Skin of body (tissue), 1 donor: ENCODE measurements at regions not wholly inside any gene's neighbourhood (a gene's known extent, or its start where the extent isn't known, plus 50 kb on each side); places are given as distances from the start of the nearest gene placed in this dataset.
"Not testable (repeated sequence)": the region's sequence is repeated elsewhere in the genome, so short reads cannot be mapped to it uniquely, and the experiment has no call there.

Experiments
- DNase-seq: peaks from one replicate; lab custom pipeline; 2025; lab: John Stamatoyannopoulos, UW

- DNase-seq, result no peak
Measured at GRCh38 chr2:117519238-117519637, 295.3 kb upstream of the DDX18 start.

- no peak for DNase-seq
Measured at GRCh38 chr2:117519721-117520120, 294.8 kb upstream of the DDX18 start.

GRCh38 chr2:117523267-117523666, 291.2 kb upstream of the DDX18 start:
- peak; percentile 24 for DNase-seq

DNA sequence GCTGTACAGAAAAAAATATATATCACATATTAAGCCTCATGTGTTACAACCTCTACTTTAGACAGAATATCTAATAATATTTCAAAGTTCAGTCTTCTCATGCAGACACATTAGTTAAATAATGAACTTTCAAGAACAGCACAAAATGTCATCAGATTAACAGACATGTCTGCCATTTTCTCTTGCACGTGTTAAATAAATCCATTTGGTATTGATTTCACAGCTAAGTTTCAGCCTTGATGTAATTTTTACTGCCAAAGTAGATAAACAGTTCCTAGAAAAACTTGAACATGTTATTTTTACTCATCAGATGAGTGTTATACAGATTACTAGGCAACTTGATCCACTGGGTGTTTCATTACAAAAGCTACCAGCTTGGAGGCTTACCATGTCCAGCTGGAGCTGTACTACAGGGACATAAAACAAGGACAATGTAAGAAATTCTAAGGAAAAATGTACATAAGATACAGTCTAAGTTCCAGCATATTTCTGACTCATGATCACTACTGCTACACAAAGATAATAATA, 290.7 kb upstream of the DDX18 start:
- DNase-seq, result no peak

- DNase-seq, result no peak
Measured at GRCh38 chr2:117536139-117536538, 278.4 kb upstream of the DDX18 start.

DNA sequence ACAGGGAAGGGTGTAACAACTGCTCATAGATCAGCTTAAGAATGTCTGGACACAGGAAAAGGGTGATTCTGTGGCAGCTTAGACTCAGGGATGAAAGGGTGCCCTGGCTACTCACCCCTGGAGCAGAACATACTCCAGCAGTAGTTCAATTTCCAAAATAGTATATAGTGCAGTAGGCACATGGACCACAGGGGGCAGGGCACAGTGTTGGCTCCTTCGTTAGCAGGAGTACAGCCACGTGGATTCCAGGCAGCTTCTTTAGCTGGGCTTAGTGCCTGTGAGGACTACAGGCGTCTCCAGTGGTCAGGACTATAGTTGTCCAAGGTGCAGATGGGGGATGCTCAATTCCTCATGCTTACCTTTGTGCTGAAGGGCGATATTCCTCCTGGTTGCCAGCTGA, 277.5 kb upstream of the DDX18 start:
- no peak for DNase-seq

GRCh38 chr2:117551858-117552257, 262.6 kb upstream of the DDX18 start:
- DNase-seq, result no peak

GRCh38 chr2:117553448-117553847, 261.0 kb upstream of the DDX18 start:
- DNase-seq, result no peak

GRCh38 chr2:117555965-117556364, 258.5 kb upstream of the DDX18 start:
- no peak for DNase-seq

DNA sequence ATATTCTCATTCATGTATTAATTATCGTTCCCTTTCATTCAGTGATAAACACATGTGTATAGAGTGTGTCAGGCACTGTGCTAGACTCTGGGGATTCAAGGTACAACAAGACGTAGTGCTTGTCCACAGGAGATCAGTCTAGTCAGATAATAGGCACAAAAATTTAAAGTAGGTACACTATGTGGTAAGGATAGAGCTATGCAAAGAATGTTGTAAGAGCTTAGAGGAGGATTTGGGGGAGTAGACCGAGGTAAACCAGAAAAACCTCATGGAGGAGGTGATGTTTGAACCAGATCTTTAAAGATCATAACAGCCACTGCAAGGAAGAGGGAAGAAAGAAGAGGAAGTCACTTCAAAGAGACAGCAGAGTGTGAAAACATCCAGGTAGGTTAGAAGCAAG, 256.9 kb upstream of the DDX18 start:
- DNase-seq, result no peak

DNA sequence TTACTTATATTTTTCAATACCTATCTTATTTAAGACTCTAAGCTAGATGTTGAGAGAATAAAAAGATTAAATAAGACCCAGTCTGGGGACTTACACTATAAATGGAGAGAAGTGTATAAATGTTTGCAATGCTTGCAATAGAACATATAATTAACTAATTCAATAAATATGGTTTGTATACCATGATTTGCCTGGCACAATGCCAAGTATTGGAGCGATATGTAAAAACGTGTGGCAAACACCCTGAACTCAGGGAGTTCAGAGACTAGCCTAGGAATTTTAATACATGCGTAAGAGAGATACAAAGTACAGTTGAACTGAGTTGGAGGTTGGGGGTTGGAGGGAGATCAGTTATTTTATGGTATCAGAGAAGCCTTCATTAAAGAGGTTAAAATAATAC, 251.8 kb upstream of the DDX18 start:
- DNase-seq, result no peak

DNA sequence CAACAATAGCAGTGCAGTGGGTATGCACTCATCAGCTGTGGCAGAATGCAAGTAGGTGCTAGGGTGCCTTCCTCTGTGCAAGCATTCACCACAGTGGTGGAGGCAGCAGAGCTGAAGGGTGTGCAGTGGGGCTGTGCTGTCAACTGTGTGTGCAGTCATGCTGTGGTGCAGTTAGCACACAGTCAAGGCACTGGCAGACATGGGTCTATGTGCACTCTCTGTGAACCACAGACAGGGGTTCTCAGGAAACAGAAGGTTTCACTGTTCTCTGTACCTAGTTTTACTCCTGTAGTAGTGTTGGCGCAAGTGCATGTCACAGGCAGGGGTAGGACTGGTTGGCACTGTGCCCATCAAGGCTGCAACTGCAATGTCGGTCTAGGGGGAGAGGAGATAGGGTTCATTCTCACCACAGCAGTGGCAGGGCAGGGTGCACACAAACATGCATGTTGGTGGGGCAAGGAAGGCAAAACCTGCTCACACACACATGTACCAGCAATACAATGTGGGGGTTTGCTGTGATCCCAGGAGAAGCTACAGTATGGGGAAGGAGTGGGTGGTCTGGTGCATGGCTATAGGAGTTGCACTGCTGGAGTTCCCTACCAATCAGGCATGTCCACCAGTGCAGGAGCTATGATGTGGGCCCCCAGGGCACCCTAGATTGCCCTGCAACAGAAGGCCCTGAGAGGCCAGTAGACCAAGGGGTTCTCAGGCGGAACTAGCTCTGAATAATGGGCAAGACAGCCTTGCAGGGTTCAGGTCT, 242.7 kb upstream of the DDX18 start:
- DNase-seq, result no peak

DNA sequence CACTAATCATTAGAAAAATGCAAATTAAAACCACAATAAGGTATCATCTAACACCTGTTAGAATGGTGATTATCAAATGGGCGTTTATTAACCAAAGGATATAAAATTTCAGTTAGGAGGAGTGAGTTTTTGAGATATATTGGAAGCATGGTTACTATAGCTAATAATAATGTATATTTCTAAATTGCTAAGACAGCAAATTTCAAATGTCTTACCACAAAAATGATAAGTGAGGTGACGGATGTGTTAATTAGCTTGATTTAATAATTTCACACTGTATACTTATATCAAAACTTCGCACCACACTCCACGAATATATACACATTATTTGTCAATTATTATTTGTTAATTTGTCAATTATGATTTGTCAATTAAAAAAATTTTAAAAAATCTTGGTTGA, 227.2 kb upstream of the DDX18 start:
- DNase-seq, result no peak

DNA sequence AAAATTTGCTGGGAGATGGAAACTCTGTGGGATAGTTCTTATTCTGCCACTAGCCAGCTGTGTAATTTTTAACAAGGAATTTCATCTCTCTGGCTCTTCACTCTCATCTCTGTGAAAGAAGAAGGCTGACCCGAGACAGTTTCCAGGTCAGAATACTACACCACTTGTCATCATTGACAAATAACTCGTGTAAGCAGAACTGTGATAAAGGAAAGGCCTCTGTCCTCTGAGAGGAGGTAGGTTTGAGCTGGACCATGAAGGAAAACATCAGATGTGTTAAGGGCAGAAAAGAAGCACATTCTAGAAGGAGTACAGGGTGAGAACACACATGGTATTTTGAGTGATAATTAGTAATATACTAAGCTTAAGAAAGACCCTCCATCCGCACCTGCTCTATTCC, 211.4 kb upstream of the DDX18 start:
- no peak for DNase-seq

- DNase-seq, result no peak
Measured at GRCh38 chr2:117603567-117603966, 210.9 kb upstream of the DDX18 start.

GRCh38 chr2:117607202-117607601, 207.3 kb upstream of the DDX18 start:
- DNase-seq, result no peak

GRCh38 chr2:117613101-117613500, 201.4 kb upstream of the DDX18 start:
- DNase-seq, result no peak

- no peak for DNase-seq
Measured at GRCh38 chr2:117614296-117614695, 200.2 kb upstream of the DDX18 start.

DNA sequence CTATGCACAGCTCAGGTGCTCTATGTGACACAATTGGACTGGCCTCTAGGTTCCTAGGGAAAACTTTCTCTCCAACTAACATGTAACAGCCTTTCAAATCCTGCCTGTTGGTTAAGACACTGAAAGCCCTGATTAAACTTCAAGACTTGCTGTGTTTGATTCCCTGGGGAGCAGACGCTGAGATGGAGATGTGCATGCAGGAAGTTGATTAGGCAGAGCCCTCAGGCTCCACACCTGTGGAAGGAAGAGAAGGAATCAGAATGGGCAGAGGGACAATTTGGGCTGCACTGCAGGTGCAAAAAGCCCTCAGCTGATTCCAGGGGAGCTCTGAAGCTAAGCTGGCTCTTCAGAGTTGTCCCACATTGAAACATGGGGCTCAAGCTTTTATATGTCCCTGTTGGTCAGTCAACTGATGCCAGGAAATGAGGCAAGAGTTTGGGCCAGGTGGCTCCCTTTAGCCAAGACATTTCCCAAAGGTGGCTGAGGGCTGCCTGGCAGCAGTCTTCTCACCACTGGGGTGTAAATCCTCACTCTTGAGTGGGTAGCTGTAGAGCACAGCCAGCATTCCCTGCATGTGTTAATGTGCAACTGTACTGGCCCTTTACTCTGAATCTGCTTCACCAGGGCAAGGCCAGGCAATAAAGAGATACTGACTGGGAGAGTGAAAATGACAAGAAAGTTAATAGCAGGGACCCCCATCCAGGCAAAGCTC, 199.5 kb upstream of the DDX18 start:
- DNase-seq, result no peak

DNA sequence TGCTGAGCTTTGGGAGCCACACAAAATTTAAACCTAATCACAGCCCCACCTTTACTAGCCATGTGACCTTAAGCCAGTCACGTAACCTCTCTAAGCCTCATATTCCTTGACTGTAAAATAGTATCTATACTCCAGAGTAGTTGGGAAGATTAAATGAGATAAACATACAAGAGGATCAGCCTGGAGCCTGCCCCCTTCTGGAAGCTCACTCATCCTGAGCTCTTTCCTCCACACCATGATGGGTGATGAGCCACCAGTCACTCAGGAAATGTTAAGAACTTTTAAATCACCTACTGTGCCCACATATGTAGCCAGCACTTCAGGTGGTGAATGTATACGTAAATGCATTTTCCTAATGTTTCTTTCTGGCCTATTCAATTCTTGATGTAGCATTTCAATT, 195.9 kb upstream of the DDX18 start:
- DNase-seq, result no peak

DNA sequence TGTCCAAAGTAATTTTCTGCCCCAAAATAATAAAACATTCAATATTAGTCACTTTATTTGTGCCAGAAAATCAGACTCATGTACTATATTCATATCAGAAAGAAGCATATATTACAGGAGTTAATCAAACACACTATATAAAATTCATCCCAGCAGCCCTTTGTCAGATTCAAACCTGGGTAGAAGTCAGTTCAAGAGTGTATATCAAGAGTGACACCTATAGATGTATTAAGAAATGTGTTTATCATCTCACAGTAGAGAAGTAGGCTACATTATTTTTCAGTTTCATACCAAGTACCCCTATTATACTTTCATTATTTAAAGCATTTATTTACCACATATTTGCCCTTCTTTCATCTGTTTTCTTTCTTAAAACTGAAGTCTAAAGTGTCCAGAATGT, 193.2 kb upstream of the DDX18 start:
- no peak for DNase-seq

DNA sequence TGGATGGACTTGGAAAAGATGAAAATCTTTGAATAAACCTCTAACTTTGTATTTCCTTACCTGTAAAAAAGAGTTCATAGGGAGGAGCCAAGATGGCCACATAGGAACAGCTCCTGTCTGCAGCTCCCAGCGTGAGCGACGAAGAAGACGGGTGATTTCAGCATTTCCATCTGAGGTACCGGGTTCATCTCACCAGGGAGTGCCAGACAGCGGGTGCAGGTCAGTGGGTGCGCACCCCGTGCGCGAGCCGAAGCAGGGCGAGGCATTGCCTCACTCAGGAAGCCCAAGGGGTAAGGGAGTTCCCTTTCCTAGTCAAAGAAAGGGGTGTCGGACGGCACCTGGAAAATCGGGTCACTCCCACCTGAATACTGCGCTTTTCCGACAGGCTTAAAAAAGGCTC, 191.3 kb upstream of the DDX18 start:
- DNase-seq, result not testable (repeated sequence)
